Breast epithelium (tissue), 4 donors: ENCODE measurements at regions not wholly inside any gene's neighbourhood (a gene's known extent, or its start where the extent isn't known, plus 50 kb on each side); places are given as distances from the start of the nearest gene placed in this dataset.

Source experiments
- DNase-seq, 2 donors: peaks; one replicate each; pipeline ENCODE4 v3.0.0-alpha.2; 2019; ENCODE audit warnings: low spot score in 2 of 2
- H3K27ac ChIP-seq, 2 donors: fragments of 200-600 bp; sonication (generic) in 1 of 2; one replicate each; pipeline ENCODE4 v1.5.1; 2016 to 2019; ENCODE audit warnings: mild to moderate bottlenecking in 1 of 2
- H3K27me3 ChIP-seq, 2 donors: fragments of 200-600 bp; sonication (generic) in 1 of 2; one replicate each; pipeline versions ENCODE4 v1.5.1 to v1.6.0; 2017 to 2019; ENCODE audit warnings: control low read depth in 1 of 2, mild to moderate bottlenecking in 1 of 2
- H3K36me3 ChIP-seq: fragments of 200-600 bp; one replicate; pipeline ENCODE4 v1.5.1; 2019
- H3K4me1 ChIP-seq, 2 donors: fragments of 200-600 bp; sonication (generic); one replicate each; pipeline ENCODE4 v1.5.1; 2016 to 2019; ENCODE audit warnings: control low read depth in 1 of 2
- H3K4me3 ChIP-seq, 3 donors: fragments of 200-600 bp; sonication (generic); 1 replicate in 2 of 3; 2 replicates in 1 of 3; pipeline ENCODE4 v1.5.1; 2016 to 2019; ENCODE audit warnings: mild to moderate bottlenecking in 3 of 3, moderate library complexity in 2 of 3
- H3K9me3 ChIP-seq, 2 donors: fragments of 200-600 bp; sonication (generic) in 1 of 2; one replicate each; pipeline ENCODE4 v1.5.1; 2016 to 2019; ENCODE audit warnings: control low read depth in 1 of 2
- POLR2A ChIP-seq: fragments of 450-650 bp; IDR thresholded peaks from one replicate; pipeline ENCODE4 v1.6.1; 2016; ENCODE audit warnings: antibody characterized with exemption, mild to moderate bottlenecking, moderate library complexity
- POLR2AphosphoS5 ChIP-seq, 3 donors: sonication (generic); formaldehyde crosslinking; IDR thresholded peaks; one replicate each; pipeline ENCODE4 v1.6.1; 2017; ENCODE audit warnings: antibody characterized with exemption in 3 of 3
- intact Hi-C: fragments of 100-400 bp; cut with DNase I; formaldehyde crosslinking; loops from one replicate; pipeline ENCODE4 v1.15.1; 2023; ENCODE audit warnings: low total_unique reads
- TF ChIP-seq, protein P1 (sequence below), 3 donors: fragments of 450-650 bp; IDR thresholded peaks; one replicate each; pipeline ENCODE4 v1.5.1; 2016 to 2017; ENCODE audit warnings: antibody characterized with exemption in 3 of 3, mild to moderate bottlenecking in 3 of 3, moderate library complexity in 3 of 3

DNA sequence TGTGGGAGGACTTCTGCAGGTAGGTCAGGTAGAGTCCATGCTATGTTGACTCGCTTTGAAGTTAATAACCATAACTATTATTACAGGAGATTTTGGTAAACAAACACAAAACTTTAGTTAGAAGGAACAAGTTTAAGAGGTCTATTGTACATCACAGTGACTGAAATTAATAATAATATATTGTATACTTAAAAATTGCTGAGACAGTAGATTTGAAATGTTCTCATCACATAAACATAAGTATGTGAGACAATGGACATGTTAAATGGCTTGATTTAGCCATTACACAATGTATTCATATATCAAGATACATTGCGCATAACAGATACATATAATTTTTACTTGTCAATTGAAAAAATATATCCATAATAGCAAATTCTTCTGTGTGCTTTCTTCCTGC, 91.4 kb upstream of the CD53 start:
- intact Hi-C loops: no loop called here
- Histone ChIP-seq H3K4me1 (peaks cover 0 to 3% of the 10 kb centered on the region in 2 donors), H3K4me3 (no peak overlapping the region), H3K27me3 (no peaks in the 10 kb centered on the region), H3K9me3 (no peaks in the 10 kb centered on the region), H3K36me3 (no peaks in the 10 kb centered on the region), H3K27ac (no peak overlapping the region)
- no peak for DNase-seq
- TF ChIP-seq POLR2AphosphoS5 (IDR thresholded peaks at IDR 0.05) (no peak), POLR2A (no peak)
- TF ChIP-seq, protein P1, sequence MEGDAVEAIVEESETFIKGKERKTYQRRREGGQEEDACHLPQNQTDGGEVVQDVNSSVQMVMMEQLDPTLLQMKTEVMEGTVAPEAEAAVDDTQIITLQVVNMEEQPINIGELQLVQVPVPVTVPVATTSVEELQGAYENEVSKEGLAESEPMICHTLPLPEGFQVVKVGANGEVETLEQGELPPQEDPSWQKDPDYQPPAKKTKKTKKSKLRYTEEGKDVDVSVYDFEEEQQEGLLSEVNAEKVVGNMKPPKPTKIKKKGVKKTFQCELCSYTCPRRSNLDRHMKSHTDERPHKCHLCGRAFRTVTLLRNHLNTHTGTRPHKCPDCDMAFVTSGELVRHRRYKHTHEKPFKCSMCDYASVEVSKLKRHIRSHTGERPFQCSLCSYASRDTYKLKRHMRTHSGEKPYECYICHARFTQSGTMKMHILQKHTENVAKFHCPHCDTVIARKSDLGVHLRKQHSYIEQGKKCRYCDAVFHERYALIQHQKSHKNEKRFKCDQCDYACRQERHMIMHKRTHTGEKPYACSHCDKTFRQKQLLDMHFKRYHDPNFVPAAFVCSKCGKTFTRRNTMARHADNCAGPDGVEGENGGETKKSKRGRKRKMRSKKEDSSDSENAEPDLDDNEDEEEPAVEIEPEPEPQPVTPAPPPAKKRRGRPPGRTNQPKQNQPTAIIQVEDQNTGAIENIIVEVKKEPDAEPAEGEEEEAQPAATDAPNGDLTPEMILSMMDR (IDR thresholded peaks at IDR 0.05): no peak

DNA sequence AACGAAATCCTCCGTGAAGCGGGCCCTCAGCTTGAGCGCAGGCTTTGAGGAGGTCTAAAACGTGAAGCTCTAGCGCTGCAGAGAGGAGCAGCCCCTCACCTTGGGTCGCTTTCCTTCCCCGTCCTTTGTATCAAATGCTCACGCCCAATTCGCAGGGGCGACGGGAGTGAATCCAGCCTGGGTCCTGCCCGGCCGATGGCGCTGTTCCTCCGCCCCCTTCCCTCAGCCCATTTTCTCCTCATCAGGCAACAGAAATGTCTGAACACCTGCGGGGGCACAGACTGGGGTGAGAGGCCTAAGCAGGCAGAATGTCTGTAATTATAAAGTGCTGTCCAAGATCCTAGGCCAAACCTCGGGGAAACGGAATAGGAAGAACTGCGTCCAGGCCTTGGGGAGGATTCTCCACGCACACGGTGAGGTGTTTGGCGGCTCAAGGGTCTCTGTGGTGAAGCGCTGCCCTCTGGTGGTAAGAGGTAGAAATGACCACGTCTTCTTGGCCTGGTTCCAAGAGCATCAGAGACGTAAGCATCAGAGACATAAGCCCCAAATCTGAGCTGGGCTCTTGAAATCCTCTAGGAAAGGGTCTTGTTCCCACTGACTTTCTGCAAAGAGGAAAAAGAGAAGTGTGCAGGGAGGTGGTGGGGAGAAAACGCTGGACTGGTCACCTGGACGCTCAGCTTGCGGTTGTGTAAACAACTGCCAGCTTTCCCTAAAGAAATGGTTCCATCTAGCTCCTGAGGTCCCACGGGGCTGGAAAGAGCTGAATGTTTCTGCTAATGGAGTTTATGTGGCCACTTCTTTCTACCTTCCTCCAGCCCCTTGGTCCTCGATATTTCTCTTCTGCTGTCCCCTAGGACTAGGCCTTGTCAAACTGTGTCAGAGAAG, 92.1 kb upstream of the CD53 start:
- intact Hi-C loops: no loop called here
- Histone ChIP-seq H3K4me3 (no peak overlapping the region), H3K4me1 (peaks cover 0 to 3% of the 10 kb centered on the region in 2 donors), H3K27me3 (no peaks in the 10 kb centered on the region), H3K27ac (no peak overlapping the region), H3K36me3 (no peaks in the 10 kb centered on the region), H3K9me3 (no peaks in the 10 kb centered on the region)
- peak; percentile 57 to 63 for DNase-seq
- peak in 2 of 3 donors; percentile 14 to 47 for TF ChIP-seq POLR2AphosphoS5 (IDR thresholded peaks at IDR 0.05)
- no peak for TF ChIP-seq POLR2A
- TF ChIP-seq, protein P1 (IDR thresholded peaks at IDR 0.05): peak; percentile 58 to 80 (median 71)

DNA sequence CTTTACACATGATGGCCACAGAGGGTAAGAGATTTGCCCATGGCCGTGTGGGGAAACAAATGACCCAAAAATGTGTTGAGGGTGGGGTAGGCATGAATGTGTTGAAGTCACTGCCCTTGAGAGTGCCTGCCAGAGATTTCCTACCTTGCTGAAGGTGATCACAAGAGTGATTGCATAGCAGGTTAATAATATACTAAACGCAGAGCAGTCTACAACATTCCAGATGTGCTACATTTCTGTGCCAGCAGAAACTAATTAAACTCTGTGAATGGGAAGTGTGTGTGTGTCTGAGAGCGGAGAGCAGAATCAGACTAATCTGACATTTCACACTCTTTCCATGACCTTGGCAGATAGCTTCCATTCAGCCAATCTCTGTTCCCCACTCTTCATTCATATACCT, 93.3 kb upstream of the CD53 start:
- intact Hi-C loops: no loop called here
- no peak for DNase-seq

DNA sequence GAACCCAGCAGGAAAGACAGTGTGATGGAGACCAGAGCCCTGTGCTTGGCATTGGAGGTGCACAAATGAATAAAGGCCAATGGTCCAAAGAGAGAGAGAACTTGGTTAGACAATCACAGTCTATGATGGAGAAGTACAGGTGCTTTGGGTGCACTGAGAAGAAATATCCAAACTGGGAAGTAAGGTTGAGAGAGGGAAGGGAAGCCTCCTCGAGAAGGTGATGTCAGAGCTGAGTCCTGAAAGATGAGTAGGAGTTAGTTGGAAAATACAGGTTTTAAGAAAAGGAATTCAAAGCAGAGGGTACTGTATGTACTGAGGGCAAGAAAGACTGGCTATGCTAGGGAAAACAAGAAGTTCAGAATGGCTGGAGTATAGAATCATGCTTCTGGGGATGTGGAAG, 94.1 kb upstream of the CD53 start:
- intact Hi-C loops: no loop called here
- Histone ChIP-seq H3K27ac (no peak overlapping the region), H3K27me3 (no peaks in the 10 kb centered on the region), H3K4me1 (peaks cover 0 to 3% of the 10 kb centered on the region in 2 donors), H3K36me3 (no peaks in the 10 kb centered on the region), H3K4me3 (no peak overlapping the region), H3K9me3 (no peaks in the 10 kb centered on the region)
- TF ChIP-seq, protein P1 (IDR thresholded peaks at IDR 0.05): no peak
- TF ChIP-seq POLR2A (no peak), POLR2AphosphoS5 (IDR thresholded peaks at IDR 0.05) (no peak)
- no peak for DNase-seq

More for the DNA sequence above, 93.3 kb upstream of the CD53 start:
- peaks cover 0 to 3% of the 10 kb centered on the region in 2 donors for H3K4me1 ChIP-seq
- TF ChIP-seq POLR2A: no peak
- no peak for TF ChIP-seq POLR2AphosphoS5 (IDR thresholded peaks at IDR 0.05)
- TF ChIP-seq, protein P1 (IDR thresholded peaks at IDR 0.05): no peak
- no peak overlapping the region for H3K4me3 ChIP-seq
- H3K27ac ChIP-seq: no peak overlapping the region
- H3K9me3 ChIP-seq: no peaks in the 10 kb centered on the region
- no peaks in the 10 kb centered on the region for H3K27me3 ChIP-seq
- no peaks in the 10 kb centered on the region for H3K36me3 ChIP-seq

DNA sequence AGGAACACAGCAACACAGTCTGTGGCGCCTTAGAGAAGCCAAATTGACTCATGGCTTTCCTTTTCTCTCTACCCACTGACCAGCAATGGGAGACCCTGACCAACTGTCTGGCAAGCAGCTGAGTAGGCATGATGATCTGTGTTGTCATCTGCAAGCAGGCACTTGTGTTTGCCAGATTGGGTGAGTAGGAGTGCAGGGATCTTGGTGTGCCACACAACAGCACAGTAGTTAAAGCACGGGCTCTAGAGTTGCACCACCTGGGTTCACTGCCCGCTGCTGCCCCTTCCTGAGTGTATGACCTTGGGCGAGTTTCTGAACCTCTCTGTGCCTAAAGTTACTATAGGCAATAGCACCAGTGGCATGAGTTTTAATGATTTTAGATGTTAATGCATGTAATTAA, 95.7 kb upstream of the CD53 start:
- H3K4me1 ChIP-seq: peaks cover 0 to 3% of the 10 kb centered on the region in 2 donors
- H3K36me3 ChIP-seq: no peaks in the 10 kb centered on the region
- no peak overlapping the region for H3K27ac ChIP-seq
- TF ChIP-seq, protein P1 (IDR thresholded peaks at IDR 0.05): no peak
- no peak for TF ChIP-seq POLR2A
- TF ChIP-seq POLR2AphosphoS5 (IDR thresholded peaks at IDR 0.05): no peak
- H3K9me3 ChIP-seq: no peaks in the 10 kb centered on the region
- no peaks in the 10 kb centered on the region for H3K27me3 ChIP-seq
- H3K4me3 ChIP-seq: no peak overlapping the region
- intact Hi-C loops: no loop called here
- DNase-seq: no peak
